ENCODE measurements at regions not wholly inside any gene's neighbourhood (a gene's known extent, or its start where the extent isn't known, plus 50 kb on each side); places are given as distances from the start of the nearest gene placed in this dataset.

- Histone ChIP-seq H4K8ac (ENCODE audit: low read length) (no peak overlapping the region), H2BK5ac (ENCODE audit: low read depth, low read length, poor library complexity, severe bottlenecking) (no peak overlapping the region), H3K27me3 (ENCODE audit: control insufficient read depth in 1 of 2, insufficient read depth in 1 of 2, low read length in 2 of 2) (peaks cover 82 to 95% of the 10 kb centered on the region in 2 experiments), H3K4me1 (ENCODE audit: control insufficient read depth, insufficient read depth, low read depth, low read length) (peaks cover 3% of the 10 kb centered on the region), H3K18ac (ENCODE audit: low read depth in 1 of 2, low read length in 2 of 2) (no peak overlapping the region), H3K9ac (ENCODE audit: low read length) (no peak overlapping the region), H3K4me3 (ENCODE audit: insufficient read depth in 1 of 2, low read depth in 1 of 2, low read length in 2 of 2) (no peak overlapping the region), H2BK15ac (ENCODE audit: low read depth, poor library complexity, severe bottlenecking) (no peak overlapping the region), H3K36me3 (ENCODE audit: control insufficient read depth in 1 of 2, insufficient read depth in 2 of 2, low read depth in 1 of 2, low read length in 2 of 2) (no peaks in the 10 kb centered on the region), H3K27ac (ENCODE audit: low read length, poor library complexity, severe bottlenecking) (no peak overlapping the region), H2AK5ac (ENCODE audit: low read length, severe bottlenecking) (no peak overlapping the region), H4K91ac (ENCODE audit: low read length) (no peak overlapping the region), H3K14ac (ENCODE audit: low read length in 2 of 2) (no peak overlapping the region), H2BK120ac (ENCODE audit: low read depth, low read length) (no peak overlapping the region), H2BK12ac (ENCODE audit: low read length in 2 of 2) (no peak overlapping the region), H3K9me3 (ENCODE audit: control insufficient read depth, low read length) (no peaks in the 10 kb centered on the region), H3K23ac (ENCODE audit: low read length in 2 of 2) (no peak overlapping the region), H3K4ac (ENCODE audit: low read depth in 1 of 2, low read length in 2 of 2) (no peak overlapping the region), H3K79me1 (replicated peaks; ENCODE audit: low read length, poor library complexity, severe bottlenecking) (no peaks in the 10 kb centered on the region), H2AFZ (ENCODE audit: low read depth, low read length) (no peak overlapping the region), H3K4me2 (ENCODE audit: low read length, poor library complexity, severe bottlenecking) (no peak overlapping the region)
- DNase-seq = no peak
- 93% methylated on average over 5 of the region's 5 CpGs for WGBS
Measured at GRCh38 chr2:120523766-120524165, 177.8 kb downstream of the INHBB start.

- WGBS = 80% methylated on average over 9 of the region's 9 CpGs
- no peak overlapping the region for H3K23ac ChIP-seq (ENCODE audit: low read length in 2 of 2)
Measured at GRCh38 chr2:120524174-120524573, 178.2 kb downstream of the INHBB start.

DNA sequence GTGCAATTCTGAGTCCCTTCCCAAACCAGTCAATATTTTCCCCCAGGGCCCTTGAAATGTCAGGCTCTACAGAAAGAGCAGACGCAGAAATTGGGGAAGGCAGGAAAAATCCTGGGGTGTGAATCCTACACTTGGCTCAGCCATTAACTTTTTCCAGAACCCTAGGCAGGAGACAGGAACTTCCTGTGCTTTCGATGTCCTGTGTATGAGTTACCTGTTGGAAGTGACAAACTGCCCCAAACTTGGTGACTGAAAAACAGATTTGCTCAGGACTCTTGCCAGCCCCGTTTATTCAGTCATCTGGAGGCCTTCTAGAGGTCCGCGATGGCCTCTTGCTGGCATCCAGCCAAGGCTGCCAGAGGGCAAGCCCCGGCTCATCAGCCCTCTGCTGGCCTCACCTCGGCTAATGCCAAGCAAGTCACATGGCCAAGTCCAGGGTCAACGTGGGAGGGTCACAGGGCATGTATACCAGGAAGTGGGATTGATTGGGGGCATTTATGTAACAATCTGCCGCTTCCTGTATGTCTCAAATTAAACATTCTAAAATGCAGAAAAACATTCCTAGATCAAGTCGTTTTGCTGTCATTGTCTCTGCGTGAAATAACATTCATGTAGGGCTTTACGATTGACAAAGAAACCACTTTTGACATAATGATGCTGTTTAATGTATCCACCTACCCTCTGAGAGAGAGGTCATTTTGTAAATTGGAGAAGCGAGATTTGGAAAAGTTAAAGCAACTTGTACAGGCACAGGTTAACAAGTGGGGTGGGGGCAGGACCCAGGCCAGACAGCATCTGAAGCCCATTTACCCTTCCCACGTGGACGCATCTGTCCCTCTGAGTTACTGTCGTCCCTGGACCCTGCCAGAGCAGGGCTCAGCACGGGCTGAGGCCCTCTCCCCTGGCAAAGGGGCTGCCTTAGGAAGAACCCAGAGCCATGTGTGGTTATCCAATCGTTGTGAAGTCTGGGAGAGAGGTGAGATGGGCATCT is 179.4 kb downstream of the INHBB start:
- no peak overlapping the region for H2BK15ac ChIP-seq (ENCODE audit: low read depth, poor library complexity, severe bottlenecking)
- no peak overlapping the region for H3K27ac ChIP-seq (ENCODE audit: low read length, poor library complexity, severe bottlenecking)
- H3K36me3 ChIP-seq (ENCODE audit: control insufficient read depth in 1 of 2, insufficient read depth in 2 of 2, low read depth in 1 of 2, low read length in 2 of 2) = no peaks in the 10 kb centered on the region
- no peak overlapping the region for H3K14ac ChIP-seq (ENCODE audit: low read length in 2 of 2)
- peaks cover 5% of the 10 kb centered on the region for H3K4me1 ChIP-seq (ENCODE audit: control insufficient read depth, insufficient read depth, low read depth, low read length)
- H2BK120ac ChIP-seq (ENCODE audit: low read depth, low read length) = no peak overlapping the region
- H2AFZ ChIP-seq (ENCODE audit: low read depth, low read length) = no peak overlapping the region
- no peak overlapping the region for H3K4me2 ChIP-seq (ENCODE audit: low read length, poor library complexity, severe bottlenecking)
- H3K27me3 ChIP-seq (ENCODE audit: control insufficient read depth in 1 of 2, insufficient read depth in 1 of 2, low read length in 2 of 2) = peaks cover 80 to 94% of the 10 kb centered on the region in 2 experiments
- no peak for DNase-seq
- WGBS = 77% methylated on average over 16 of the region's 18 CpGs
- no peak overlapping the region for H3K4me3 ChIP-seq (ENCODE audit: insufficient read depth in 1 of 2, low read depth in 1 of 2, low read length in 2 of 2)
- no peak overlapping the region for H3K4ac ChIP-seq (ENCODE audit: low read depth in 1 of 2, low read length in 2 of 2)
- H2BK5ac ChIP-seq (ENCODE audit: low read depth, low read length, poor library complexity, severe bottlenecking) = no peak overlapping the region
- no peak overlapping the region for H3K9ac ChIP-seq (ENCODE audit: low read length)
- H3K23ac ChIP-seq (ENCODE audit: low read length in 2 of 2) = no peak overlapping the region
- H3K79me1 ChIP-seq (replicated peaks; ENCODE audit: low read length, poor library complexity, severe bottlenecking) = no peaks in the 10 kb centered on the region
- no peak overlapping the region for H2AK5ac ChIP-seq (ENCODE audit: low read length, severe bottlenecking)
- no peak overlapping the region for H2BK12ac ChIP-seq (ENCODE audit: low read length in 2 of 2)
- H3K18ac ChIP-seq (ENCODE audit: low read depth in 1 of 2, low read length in 2 of 2) = no peak overlapping the region
- no peak overlapping the region for H4K8ac ChIP-seq (ENCODE audit: low read length)
- H3K9me3 ChIP-seq (ENCODE audit: control insufficient read depth, low read length) = no peaks in the 10 kb centered on the region
- H4K91ac ChIP-seq (ENCODE audit: low read length) = no peak overlapping the region

More at GRCh38 chr2:120524174-120524573, 178.2 kb downstream of the INHBB start:
- no peak overlapping the region for H2AFZ ChIP-seq (ENCODE audit: low read depth, low read length)
- no peak overlapping the region for H3K9ac ChIP-seq (ENCODE audit: low read length)
- peaks cover 82 to 95% of the 10 kb centered on the region in 2 experiments for H3K27me3 ChIP-seq (ENCODE audit: control insufficient read depth in 1 of 2, insufficient read depth in 1 of 2, low read length in 2 of 2)
- H3K27ac ChIP-seq (ENCODE audit: low read length, poor library complexity, severe bottlenecking) = no peak overlapping the region
- no peak for DNase-seq
- H4K8ac ChIP-seq (ENCODE audit: low read length) = no peak overlapping the region
- H3K36me3 ChIP-seq (ENCODE audit: control insufficient read depth in 1 of 2, insufficient read depth in 2 of 2, low read depth in 1 of 2, low read length in 2 of 2) = no peaks in the 10 kb centered on the region
- no peak overlapping the region for H2BK5ac ChIP-seq (ENCODE audit: low read depth, low read length, poor library complexity, severe bottlenecking)
- H3K4me3 ChIP-seq (ENCODE audit: insufficient read depth in 1 of 2, low read depth in 1 of 2, low read length in 2 of 2) = no peak overlapping the region
- H3K4me1 ChIP-seq (ENCODE audit: control insufficient read depth, insufficient read depth, low read depth, low read length) = peaks cover 3% of the 10 kb centered on the region
- no peak overlapping the region for H3K4ac ChIP-seq (ENCODE audit: low read depth in 1 of 2, low read length in 2 of 2)
- no peaks in the 10 kb centered on the region for H3K9me3 ChIP-seq (ENCODE audit: control insufficient read depth, low read length)
- no peak overlapping the region for H4K91ac ChIP-seq (ENCODE audit: low read length)
- no peak overlapping the region for H3K4me2 ChIP-seq (ENCODE audit: low read length, poor library complexity, severe bottlenecking)
- H3K18ac ChIP-seq (ENCODE audit: low read depth in 1 of 2, low read length in 2 of 2) = no peak overlapping the region
- no peak overlapping the region for H2BK120ac ChIP-seq (ENCODE audit: low read depth, low read length)
- H2BK12ac ChIP-seq (ENCODE audit: low read length in 2 of 2) = no peak overlapping the region
- H2BK15ac ChIP-seq (ENCODE audit: low read depth, poor library complexity, severe bottlenecking) = no peak overlapping the region
- H3K79me1 ChIP-seq (replicated peaks; ENCODE audit: low read length, poor library complexity, severe bottlenecking) = no peaks in the 10 kb centered on the region
- H3K14ac ChIP-seq (ENCODE audit: low read length in 2 of 2) = no peak overlapping the region
- H2AK5ac ChIP-seq (ENCODE audit: low read length, severe bottlenecking) = no peak overlapping the region

- no peak overlapping the region for H3K18ac ChIP-seq (ENCODE audit: low read depth in 1 of 2, low read length in 2 of 2)
- no peak for DNase-seq
- H2BK12ac ChIP-seq (ENCODE audit: low read length in 2 of 2) = no peak overlapping the region
- H2BK120ac ChIP-seq (ENCODE audit: low read depth, low read length) = no peak overlapping the region
- no peak overlapping the region for H3K4me2 ChIP-seq (ENCODE audit: low read length, poor library complexity, severe bottlenecking)
- H3K27ac ChIP-seq (ENCODE audit: low read length, poor library complexity, severe bottlenecking) = no peak overlapping the region
- H3K9me3 ChIP-seq (ENCODE audit: control insufficient read depth, low read length) = no peaks in the 10 kb centered on the region
- H2AFZ ChIP-seq (ENCODE audit: low read depth, low read length) = no peak overlapping the region
- peaks cover 78 to 90% of the 10 kb centered on the region in 2 experiments for H3K27me3 ChIP-seq (ENCODE audit: control insufficient read depth in 1 of 2, insufficient read depth in 1 of 2, low read length in 2 of 2)
- no peak overlapping the region for H2BK15ac ChIP-seq (ENCODE audit: low read depth, poor library complexity, severe bottlenecking)
- no peak overlapping the region for H3K9ac ChIP-seq (ENCODE audit: low read length)
- no peaks in the 10 kb centered on the region for H3K36me3 ChIP-seq (ENCODE audit: control insufficient read depth in 1 of 2, insufficient read depth in 2 of 2, low read depth in 1 of 2, low read length in 2 of 2)
- peaks cover 5% of the 10 kb centered on the region for H3K4me1 ChIP-seq (ENCODE audit: control insufficient read depth, insufficient read depth, low read depth, low read length)
- H3K79me1 ChIP-seq (replicated peaks; ENCODE audit: low read length, poor library complexity, severe bottlenecking) = no peaks in the 10 kb centered on the region
- H4K91ac ChIP-seq (ENCODE audit: low read length) = no peak overlapping the region
- H2BK5ac ChIP-seq (ENCODE audit: low read depth, low read length, poor library complexity, severe bottlenecking) = no peak overlapping the region
- no peak overlapping the region for H3K14ac ChIP-seq (ENCODE audit: low read length in 2 of 2)
- WGBS = 77% methylated on average over 16 of the region's 16 CpGs
- no peak overlapping the region for H3K23ac ChIP-seq (ENCODE audit: low read length in 2 of 2)
- no peak overlapping the region for H3K4ac ChIP-seq (ENCODE audit: low read depth in 1 of 2, low read length in 2 of 2)
- H4K8ac ChIP-seq (ENCODE audit: low read length) = no peak overlapping the region
- no peak overlapping the region for H3K4me3 ChIP-seq (ENCODE audit: insufficient read depth in 1 of 2, low read depth in 1 of 2, low read length in 2 of 2)
- no peak overlapping the region for H2AK5ac ChIP-seq (ENCODE audit: low read length, severe bottlenecking)
Measured at GRCh38 chr2:120526047-120526562, 180.2 kb downstream of the INHBB start.

Measured in mesenchymal stem cell (in vitro differentiated cells and primary cell).